ENCODE measurements at regions not wholly inside any gene's neighbourhood (a gene's known extent, or its start where the extent isn't known, plus 50 kb on each side); places are given as distances from the start of the nearest gene placed in this dataset.
"Not testable (repeated sequence)": the region's sequence is repeated elsewhere in the genome, so short reads cannot be mapped to it uniquely, and the experiment has no call there.

GRCh38 chr1:29806646-29807319, 570.5 kb downstream of the PTPRU start:
- DNase-seq: no peak

GRCh38 chr1:29805896-29806160, 569.5 kb downstream of the PTPRU start:
- no peak for DNase-seq

- no peak for DNase-seq
Measured at GRCh38 chr1:29805122-29805895, 569.0 kb downstream of the PTPRU start.

- no peak for DNase-seq
Measured at GRCh38 chr1:29804181-29804899, 568.0 kb downstream of the PTPRU start.

GRCh38 chr1:29803486-29803885, 567.2 kb downstream of the PTPRU start:
- DNase-seq: no peak

- no peak for DNase-seq
Measured at GRCh38 chr1:29802181-29803068, 566.1 kb downstream of the PTPRU start.

DNA sequence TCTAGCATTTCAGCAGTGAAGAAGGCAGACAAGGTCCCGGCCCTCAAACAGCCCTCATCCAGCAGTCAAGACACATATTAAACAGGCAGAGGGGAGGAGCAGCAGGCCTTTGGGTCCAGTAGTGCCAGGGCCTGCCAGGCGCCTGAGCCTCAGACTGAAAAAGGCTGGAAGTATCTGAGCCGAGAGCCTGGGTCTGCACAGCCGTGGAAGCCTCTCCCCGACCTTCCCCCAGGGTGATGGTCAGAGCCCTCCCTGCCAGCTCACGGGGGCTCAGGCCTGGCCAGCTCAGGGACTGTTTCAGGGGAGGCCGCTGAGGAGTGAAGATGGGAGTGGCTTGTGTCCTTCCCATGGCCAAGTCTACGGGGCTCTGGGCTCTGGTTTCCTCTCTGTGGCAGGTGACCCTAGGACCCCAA, 565.2 kb downstream of the PTPRU start:
- no peak for DNase-seq

- DNase-seq: no peak
Measured at GRCh38 chr1:29801003-29801402, 564.7 kb downstream of the PTPRU start.

- DNase-seq: no peak
Measured at GRCh38 chr1:29800522-29800956, 564.2 kb downstream of the PTPRU start.

GRCh38 chr1:29800120-29800519, 563.8 kb downstream of the PTPRU start:
- no peak for DNase-seq

DNA sequence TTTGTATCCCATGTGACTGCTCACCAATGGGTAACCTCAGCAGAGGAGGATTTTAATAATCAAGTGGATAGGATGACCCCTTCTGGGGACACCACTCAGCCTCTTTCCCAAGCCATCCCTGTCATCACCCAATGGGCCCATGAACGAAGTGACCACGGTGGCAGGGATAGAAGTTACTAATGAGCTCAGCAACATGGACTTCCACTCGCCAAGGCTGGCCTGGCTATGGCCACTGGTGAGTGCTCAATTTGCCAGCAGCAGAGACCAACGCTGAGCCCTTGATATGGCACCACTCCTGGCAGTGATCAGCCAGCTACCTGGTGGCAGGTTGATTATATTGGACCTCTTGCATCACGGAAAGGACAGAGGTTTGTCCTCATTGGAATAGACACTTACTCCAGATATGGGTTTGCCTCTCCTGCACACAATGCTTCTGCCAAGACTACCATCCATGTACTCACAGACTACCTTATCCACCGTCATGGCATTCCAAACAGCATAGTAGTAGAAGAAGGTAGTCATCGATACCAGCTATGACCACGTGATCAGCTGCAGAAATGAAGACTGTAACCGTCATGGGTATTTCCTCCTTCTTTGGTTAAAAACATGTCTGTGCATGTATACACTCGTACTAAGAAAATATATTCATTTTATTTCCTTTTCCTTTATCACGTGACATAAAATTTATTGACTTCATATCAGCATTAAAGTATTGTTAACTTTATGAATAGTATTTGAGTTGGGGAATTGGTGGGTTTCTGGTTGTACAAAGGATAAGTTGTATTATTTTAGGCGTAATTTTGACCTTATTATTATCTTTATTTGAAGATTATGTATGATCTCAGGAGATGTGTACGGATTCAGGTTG, 562.6 kb downstream of the PTPRU start:
- DNase-seq: no peak

- not testable (repeated sequence) for DNase-seq
Measured at GRCh38 chr1:29797125-29797524, 560.8 kb downstream of the PTPRU start.

DNA sequence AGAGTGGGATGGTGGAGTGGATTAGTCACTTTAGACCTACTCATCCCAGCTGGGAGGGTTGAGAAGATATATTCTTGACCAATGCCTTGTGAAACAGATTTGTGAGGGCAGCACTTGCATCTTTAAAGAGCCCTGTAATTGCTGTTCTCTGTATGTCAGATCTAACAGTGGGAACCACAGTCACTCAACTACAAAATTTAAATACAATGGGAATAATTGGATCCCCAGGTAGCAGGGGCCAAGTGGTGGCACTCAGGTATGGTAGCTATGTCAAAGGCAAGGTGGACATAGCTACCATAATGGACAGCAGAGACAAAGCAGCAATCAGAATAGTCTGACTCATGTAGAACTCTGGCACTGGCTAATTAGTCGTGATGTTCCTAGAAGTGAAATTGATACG, 559.6 kb downstream of the PTPRU start:
- DNase-seq: not testable (repeated sequence)

DNA sequence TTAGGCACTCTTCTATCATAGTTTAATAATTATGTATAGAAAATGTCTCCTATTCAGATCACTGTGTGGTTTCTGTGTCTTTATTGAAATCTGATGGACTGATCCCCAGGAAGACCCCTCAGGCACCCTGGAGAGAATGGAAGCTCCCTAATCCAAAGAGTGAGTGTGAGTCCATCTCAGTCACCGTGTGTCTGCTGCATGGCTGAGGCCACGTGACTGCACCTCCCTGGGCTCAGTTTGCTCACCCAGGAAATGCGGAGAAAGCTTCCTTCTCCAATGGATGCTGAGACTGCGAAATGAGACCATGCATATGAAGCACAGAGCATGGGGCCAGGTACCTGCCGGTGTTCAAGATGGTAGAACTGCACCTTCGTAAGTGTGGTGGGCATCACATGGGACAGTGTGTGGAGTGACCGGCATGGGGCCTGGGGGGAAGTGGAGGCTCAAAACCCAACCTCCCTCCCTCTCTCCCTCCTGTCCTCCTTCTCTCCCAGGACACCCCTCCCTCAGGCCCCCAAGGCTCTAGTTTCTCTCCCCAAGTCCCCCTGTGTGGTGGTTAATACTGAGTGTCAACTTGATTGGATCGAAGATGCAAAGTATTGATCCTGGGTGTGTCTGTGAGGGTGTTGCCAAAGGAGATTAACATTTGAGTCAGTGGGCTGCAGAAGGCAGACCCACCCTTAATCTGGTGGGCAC, 557.5 kb downstream of the PTPRU start:
- no peak for DNase-seq

DNA sequence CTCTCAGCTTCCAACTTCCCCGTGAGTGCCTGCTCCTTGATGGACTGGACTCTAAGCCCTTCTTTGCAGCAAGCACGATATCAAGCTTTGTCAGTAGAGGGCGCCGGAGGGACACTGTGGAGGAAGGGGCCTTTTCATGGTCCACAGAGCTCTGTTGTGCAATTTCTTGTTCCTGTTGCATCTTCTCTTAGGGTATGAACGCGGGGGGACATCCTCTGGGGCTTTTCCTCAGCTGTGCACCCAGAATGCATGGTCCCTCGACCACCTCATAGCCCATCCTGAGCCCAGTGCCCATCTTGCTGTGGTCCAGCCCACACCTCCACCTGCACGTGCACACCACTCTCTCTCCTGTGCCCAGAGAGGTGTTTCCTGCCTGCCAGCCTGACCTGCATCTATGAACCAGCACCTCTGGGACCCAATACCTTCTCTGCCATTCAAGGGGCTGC, 556.8 kb downstream of the PTPRU start:
- DNase-seq: peak; percentile 79 to 82

GRCh38 chr1:29789910-29790247, 553.6 kb downstream of the PTPRU start:
- no peak for DNase-seq

- no peak for DNase-seq
Measured at GRCh38 chr1:29789221-29789909, 553.0 kb downstream of the PTPRU start.

DNA sequence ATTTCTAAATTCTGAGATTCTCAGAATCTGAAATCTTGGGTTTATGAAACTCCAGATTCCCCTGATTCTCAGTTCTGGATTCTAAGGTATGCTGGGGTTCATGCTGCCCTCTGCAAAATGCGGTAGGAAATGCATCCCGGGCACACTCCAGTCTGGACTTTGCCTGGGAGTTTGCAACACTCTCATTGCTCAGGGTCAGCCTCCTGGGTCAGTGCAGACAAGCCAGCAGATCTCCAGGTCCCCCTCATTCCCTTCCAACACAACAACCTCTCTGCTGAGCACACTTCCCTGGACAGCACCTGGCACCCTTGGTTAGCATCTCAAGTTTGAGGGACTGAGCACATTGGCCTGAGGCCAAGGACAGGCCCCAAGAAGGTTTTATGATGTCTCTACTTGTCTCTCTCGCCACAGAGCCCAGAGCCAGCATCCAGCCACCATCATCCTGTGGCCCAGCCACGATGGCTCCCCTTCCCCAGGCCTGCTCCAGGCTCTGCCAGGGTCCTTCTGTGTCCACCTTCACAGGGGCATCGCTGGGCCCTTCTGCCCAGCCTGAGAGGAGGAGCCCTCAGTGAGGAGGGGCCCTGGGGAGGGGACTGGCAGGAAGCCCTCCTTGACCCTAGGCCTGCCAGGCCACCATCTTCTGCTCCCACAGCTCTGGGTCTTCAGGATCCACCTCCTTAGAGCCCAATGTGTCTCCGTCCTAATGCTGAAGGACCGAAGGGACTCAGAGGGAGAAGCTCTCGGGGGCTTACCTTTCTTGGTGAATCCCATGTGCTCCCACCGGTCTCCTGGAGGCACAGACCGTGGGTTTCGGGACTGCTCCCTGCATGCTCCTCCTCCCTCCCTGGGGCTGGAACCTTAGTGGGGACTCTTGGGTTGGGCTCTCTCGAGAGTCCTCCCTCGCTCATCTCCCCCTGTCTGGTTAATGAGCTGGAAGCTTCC, 550.7 kb downstream of the PTPRU start:
- DNase-seq: no peak

GRCh38 chr1:29786195-29786594, 549.9 kb downstream of the PTPRU start:
- no peak for DNase-seq

Measured in inflammatory macrophage (primary cell).